ENCODE measurements at regions not wholly inside any gene's neighbourhood (a gene's known extent, or its start where the extent isn't known, plus 50 kb on each side); places are given as distances from the start of the nearest gene placed in this dataset.

DNA sequence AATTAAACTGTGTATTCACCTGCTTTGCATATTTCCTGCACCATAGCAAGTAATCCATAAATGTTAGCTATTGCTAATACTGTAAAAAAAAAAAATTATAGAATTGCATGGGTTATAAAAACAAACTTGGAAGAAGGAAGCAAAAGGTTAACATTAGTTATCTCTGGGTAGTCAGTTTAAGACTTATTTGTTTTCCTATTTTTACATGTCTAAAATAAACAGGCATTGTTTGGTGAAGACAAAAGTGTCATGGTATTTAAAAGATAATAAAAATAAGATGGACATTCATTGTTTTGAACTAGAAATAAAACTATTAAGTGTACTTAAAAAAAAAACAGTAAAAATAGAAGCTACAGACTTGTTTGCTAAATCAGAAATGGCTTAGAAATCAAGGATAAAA, 313.8 kb downstream of the SOX9 start:
- TF ChIP-seq, protein P1, sequence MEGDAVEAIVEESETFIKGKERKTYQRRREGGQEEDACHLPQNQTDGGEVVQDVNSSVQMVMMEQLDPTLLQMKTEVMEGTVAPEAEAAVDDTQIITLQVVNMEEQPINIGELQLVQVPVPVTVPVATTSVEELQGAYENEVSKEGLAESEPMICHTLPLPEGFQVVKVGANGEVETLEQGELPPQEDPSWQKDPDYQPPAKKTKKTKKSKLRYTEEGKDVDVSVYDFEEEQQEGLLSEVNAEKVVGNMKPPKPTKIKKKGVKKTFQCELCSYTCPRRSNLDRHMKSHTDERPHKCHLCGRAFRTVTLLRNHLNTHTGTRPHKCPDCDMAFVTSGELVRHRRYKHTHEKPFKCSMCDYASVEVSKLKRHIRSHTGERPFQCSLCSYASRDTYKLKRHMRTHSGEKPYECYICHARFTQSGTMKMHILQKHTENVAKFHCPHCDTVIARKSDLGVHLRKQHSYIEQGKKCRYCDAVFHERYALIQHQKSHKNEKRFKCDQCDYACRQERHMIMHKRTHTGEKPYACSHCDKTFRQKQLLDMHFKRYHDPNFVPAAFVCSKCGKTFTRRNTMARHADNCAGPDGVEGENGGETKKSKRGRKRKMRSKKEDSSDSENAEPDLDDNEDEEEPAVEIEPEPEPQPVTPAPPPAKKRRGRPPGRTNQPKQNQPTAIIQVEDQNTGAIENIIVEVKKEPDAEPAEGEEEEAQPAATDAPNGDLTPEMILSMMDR (IDR thresholded peaks at IDR 0.05; ENCODE audit: extremely low read depth in 1 of 2, insufficient read depth in 1 of 2, low read depth in 1 of 2, low read length in 2 of 2): no peak
- TF ChIP-seq MYC (IDR thresholded peaks at IDR 0.05; ENCODE audit: low read depth, low read length) (no peak), JUN (IDR thresholded peaks at IDR 0.05; ENCODE audit: borderline replicate concordance, insufficient read depth, insufficient read length, low read depth) (no peak)
- FAIRE-seq (no peak), DNase-seq (ENCODE audit: low read depth, low spot score) (no peak)
- dilution Hi-C loops (cut with MboI; ENCODE audit: extremely low pct_ligation_motif_present, low sequenced_read_pairs) (no loop called here), intact Hi-C loops (cut with micrococcal nuclease) (no loop called here)
- Histone ChIP-seq H3K4me3 (replicated peaks in 1 of 3; ENCODE audit: insufficient read depth in 1 of 3, low read depth in 1 of 3, low read length in 3 of 3) (no peak overlapping the region), H3K9me1 (replicated peaks; ENCODE audit: control insufficient read depth, extremely low read depth, insufficient read depth, low read length) (no peaks in the 10 kb centered on the region), H3K9me3 (replicated peaks; ENCODE audit: control insufficient read depth, insufficient read depth, low read length) (no peaks in the 10 kb centered on the region), H3K27me3 (ENCODE audit: control insufficient read depth in 2 of 2, insufficient read depth in 2 of 2, low read length in 2 of 2) (no peaks in the 10 kb centered on the region), H3K9ac (replicated peaks; ENCODE audit: extremely low read depth, insufficient read depth, low read length) (no peak overlapping the region), H3K4me1 (ENCODE audit: control insufficient read depth, extremely low read depth, insufficient read depth, low read length) (no peaks in the 10 kb centered on the region), H3K27ac (ENCODE audit: insufficient read depth, low read depth, low read length) (no peak overlapping the region), H3K4me2 (ENCODE audit: insufficient read depth, low read length) (no peak overlapping the region), H3K36me3 (ENCODE audit: control insufficient read depth in 2 of 2, extremely low read depth in 1 of 2, insufficient read depth in 2 of 2, low read length in 2 of 2) (no peaks in the 10 kb centered on the region), H2AFZ (ENCODE audit: low read depth, low read length) (no peak overlapping the region), H3K79me2 (ENCODE audit: control insufficient read depth, insufficient read depth, low read length) (no peaks in the 10 kb centered on the region), H4K20me1 (replicated peaks; ENCODE audit: control insufficient read depth, extremely low read depth, insufficient read depth, low read length) (no peaks in the 10 kb centered on the region)
- ChIA-PET CTCF (no interaction called here), POLR2A (interaction anchor here (0.7 kb wide), 1 partner anchor 284 kb away, joined by 4 read pairs; no protein-coding TSS in a partner anchor)
- BruUV-seq (replicated peaks): no TSS peak

DNA sequence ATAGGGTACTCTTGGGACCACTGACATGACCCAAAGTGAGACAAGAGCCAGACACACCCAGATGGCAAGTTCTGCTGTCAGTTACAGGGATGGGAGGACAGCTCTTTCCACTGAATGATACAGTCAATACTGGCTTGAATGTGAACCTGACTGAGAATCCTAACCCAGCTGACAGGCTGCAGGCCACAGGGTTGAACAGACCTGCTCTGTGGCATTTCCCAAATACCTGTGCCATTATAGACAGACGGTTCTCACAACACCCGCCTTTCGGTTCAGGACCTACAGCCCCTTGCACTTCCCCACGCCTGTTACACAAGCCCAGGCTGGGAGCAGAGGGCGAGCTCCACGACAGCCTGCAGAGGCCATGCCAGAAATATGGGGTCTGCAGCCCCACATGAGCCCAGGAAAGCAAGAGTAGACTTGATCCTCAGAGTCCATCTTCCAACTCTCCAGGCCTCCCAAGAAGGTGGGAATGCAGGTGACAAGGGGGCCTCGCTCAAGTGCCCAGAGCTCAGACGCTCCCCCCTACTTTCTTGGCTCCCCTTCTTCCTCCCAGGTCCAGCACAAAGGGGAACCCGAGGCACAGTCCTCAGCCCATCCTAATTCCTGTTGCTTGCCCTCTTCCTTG, 314.3 kb downstream of the SOX9 start:
- H4K20me1 ChIP-seq (replicated peaks; ENCODE audit: control insufficient read depth, extremely low read depth, insufficient read depth, low read length): no peaks in the 10 kb centered on the region
- no peaks in the 10 kb centered on the region for H3K79me2 ChIP-seq (ENCODE audit: control insufficient read depth, insufficient read depth, low read length)
- TF ChIP-seq POLR2A (IDR thresholded peaks at IDR 0.05; ENCODE audit: low read depth, low read length): no peak
- no peak for TF ChIP-seq FOS (IDR thresholded peaks at IDR 0.05; ENCODE audit: borderline replicate concordance, insufficient read depth, low read length)
- TF ChIP-seq, protein P1 (IDR thresholded peaks at IDR 0.05; ENCODE audit: extremely low read depth in 1 of 2, insufficient read depth in 1 of 2, low read depth in 1 of 2, low read length in 2 of 2): no peak
- TF ChIP-seq GATA2 (IDR thresholded peaks at IDR 0.05; ENCODE audit: insufficient read depth, insufficient read length, low read depth, low read length): no peak
- no peak for TF ChIP-seq JUN (IDR thresholded peaks at IDR 0.05; ENCODE audit: borderline replicate concordance, insufficient read depth, insufficient read length, low read depth)
- TF ChIP-seq MYC (IDR thresholded peaks at IDR 0.05; ENCODE audit: low read depth, low read length): no peak
- no peak for TF ChIP-seq MAX (IDR thresholded peaks at IDR 0.05; ENCODE audit: insufficient read depth, insufficient read length)
- no peak for TF ChIP-seq POLR2AphosphoS5 (IDR thresholded peaks at IDR 0.05; ENCODE audit: insufficient read depth, low read depth, low read length)
- no peaks in the 10 kb centered on the region for H3K27me3 ChIP-seq (ENCODE audit: control insufficient read depth in 2 of 2, insufficient read depth in 2 of 2, low read length in 2 of 2)
- H2AFZ ChIP-seq (ENCODE audit: low read depth, low read length): no peak overlapping the region
- H3K9me3 ChIP-seq (replicated peaks; ENCODE audit: control insufficient read depth, insufficient read depth, low read length): no peaks in the 10 kb centered on the region
- H3K4me3 ChIP-seq (replicated peaks in 1 of 3; ENCODE audit: insufficient read depth in 1 of 3, low read depth in 1 of 3, low read length in 3 of 3): no peak overlapping the region
- no TSS peak for BruUV-seq (replicated peaks)
- FAIRE-seq (no peak), DNase-seq (ENCODE audit: low read depth, low spot score) (no peak)
- no peaks in the 10 kb centered on the region for H3K9me1 ChIP-seq (replicated peaks; ENCODE audit: control insufficient read depth, extremely low read depth, insufficient read depth, low read length)
- H3K9ac ChIP-seq (replicated peaks; ENCODE audit: extremely low read depth, insufficient read depth, low read length): no peak overlapping the region
- H3K27ac ChIP-seq (ENCODE audit: insufficient read depth, low read depth, low read length): no peak overlapping the region
- POLR2A ChIA-PET: no interaction called here
- H3K4me2 ChIP-seq (ENCODE audit: insufficient read depth, low read length): no peak overlapping the region
- H3K4me1 ChIP-seq (ENCODE audit: control insufficient read depth, extremely low read depth, insufficient read depth, low read length): no peaks in the 10 kb centered on the region
- no peaks in the 10 kb centered on the region for H3K36me3 ChIP-seq (ENCODE audit: control insufficient read depth in 2 of 2, extremely low read depth in 1 of 2, insufficient read depth in 2 of 2, low read length in 2 of 2)
- intact Hi-C loops (cut with micrococcal nuclease): no loop called here
- CTCF ChIA-PET: no interaction called here
- dilution Hi-C loops (cut with MboI; ENCODE audit: extremely low pct_ligation_motif_present, low sequenced_read_pairs): no loop called here
